ENCODE measurements at regions not wholly inside any gene's neighbourhood (a gene's known extent, or its start where the extent isn't known, plus 50 kb on each side); places are given as distances from the start of the nearest gene placed in this dataset.

DNA sequence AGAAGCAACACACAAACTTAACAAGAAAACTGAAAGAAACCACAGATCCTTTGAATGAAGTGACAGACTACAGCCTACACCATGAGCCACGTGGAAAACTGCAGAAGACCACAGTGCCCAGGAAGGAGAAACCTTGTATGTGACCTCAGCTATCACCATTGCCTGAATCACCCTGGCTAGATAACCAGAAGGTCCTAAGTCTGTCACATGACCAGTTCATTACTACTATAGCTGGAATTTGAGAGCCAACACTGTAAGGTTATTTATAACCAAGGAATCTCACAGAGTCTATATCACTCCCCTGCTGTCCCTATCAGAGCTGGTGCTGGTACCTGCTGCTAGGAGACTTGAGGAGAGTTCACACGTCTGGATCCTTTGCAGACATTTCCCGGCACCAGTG lies 90.3 kb upstream of the FBXL17 start:
- TF ChIP-seq, protein P1, sequence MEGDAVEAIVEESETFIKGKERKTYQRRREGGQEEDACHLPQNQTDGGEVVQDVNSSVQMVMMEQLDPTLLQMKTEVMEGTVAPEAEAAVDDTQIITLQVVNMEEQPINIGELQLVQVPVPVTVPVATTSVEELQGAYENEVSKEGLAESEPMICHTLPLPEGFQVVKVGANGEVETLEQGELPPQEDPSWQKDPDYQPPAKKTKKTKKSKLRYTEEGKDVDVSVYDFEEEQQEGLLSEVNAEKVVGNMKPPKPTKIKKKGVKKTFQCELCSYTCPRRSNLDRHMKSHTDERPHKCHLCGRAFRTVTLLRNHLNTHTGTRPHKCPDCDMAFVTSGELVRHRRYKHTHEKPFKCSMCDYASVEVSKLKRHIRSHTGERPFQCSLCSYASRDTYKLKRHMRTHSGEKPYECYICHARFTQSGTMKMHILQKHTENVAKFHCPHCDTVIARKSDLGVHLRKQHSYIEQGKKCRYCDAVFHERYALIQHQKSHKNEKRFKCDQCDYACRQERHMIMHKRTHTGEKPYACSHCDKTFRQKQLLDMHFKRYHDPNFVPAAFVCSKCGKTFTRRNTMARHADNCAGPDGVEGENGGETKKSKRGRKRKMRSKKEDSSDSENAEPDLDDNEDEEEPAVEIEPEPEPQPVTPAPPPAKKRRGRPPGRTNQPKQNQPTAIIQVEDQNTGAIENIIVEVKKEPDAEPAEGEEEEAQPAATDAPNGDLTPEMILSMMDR (IDR thresholded peaks at IDR 0.05) = no peak
- no peak for TF ChIP-seq ZFX (IDR thresholded peaks at IDR 0.05; ENCODE audit: borderline replicate concordance)

Data from 22Rv1 (cell line).